Ectodermal cell (in vitro differentiated cells): ENCODE measurements at regions not wholly inside any gene's neighbourhood (a gene's known extent, or its start where the extent isn't known, plus 50 kb on each side); places are given as distances from the start of the nearest gene placed in this dataset.

ENCODE experiments used
- H3K27ac ChIP-seq: 2 replicates; pipeline ENCODE4 v1.7.0; 2013; ENCODE audit warnings: mild to moderate bottlenecking, low read depth, low read length; ENCODE audit not compliant: insufficient read depth, poor library complexity, severe bottlenecking
- H3K27me3 ChIP-seq: 2 replicates; pipeline ENCODE4 v1.7.0; 2013; ENCODE audit warnings: mild to moderate bottlenecking, low read length; ENCODE audit not compliant: insufficient read depth, control insufficient read depth, poor library complexity, severe bottlenecking
- H3K36me3 ChIP-seq: one replicate; pipeline ENCODE4 v1.7.0; 2013; ENCODE audit warnings: low read length; ENCODE audit not compliant: control insufficient read depth, insufficient read depth
- H3K4me1 ChIP-seq: one replicate; pipeline ENCODE4 v1.7.0; 2013; ENCODE audit warnings: low read length; ENCODE audit not compliant: control insufficient read depth, insufficient read depth
- H3K4me3 ChIP-seq: 2 replicates; pipeline ENCODE4 v1.7.0; 2013; ENCODE audit warnings: low read depth, low read length, control low read depth; ENCODE audit not compliant: insufficient read depth
- H3K9me3 ChIP-seq: 2 replicates; pipeline ENCODE4 v1.7.0; 2013; ENCODE audit warnings: mild to moderate bottlenecking, low read length, moderate library complexity; ENCODE audit not compliant: control insufficient read depth
- WGBS, 2 experiments: methylation state at CpG; one replicate each; pipeline ENCODE4 v1.1.7; 2013; ENCODE audit warnings: missing lambda C conversion rate in 2 of 2; 5-methylcytosine and 5-hydroxymethylcytosine counted together

GRCh38 chr7:22555476-22555875 lies 55.5 kb upstream of the STEAP1B start:
- peaks cover 10% of the 10 kb centered on the region for H3K27me3 ChIP-seq
- no peak overlapping the region for H3K4me3 ChIP-seq
- H3K9me3 ChIP-seq = no peaks in the 10 kb centered on the region
- no peak overlapping the region for H3K27ac ChIP-seq
- H3K36me3 ChIP-seq = no peaks in the 10 kb centered on the region
- no peaks in the 10 kb centered on the region for H3K4me1 ChIP-seq
- WGBS, 2 experiments = 94% methylated on average over 8 of the region's 8 CpGs

GRCh38 chr7:22554184-22554583 lies 54.2 kb upstream of the STEAP1B start:
- Histone ChIP-seq H3K27me3 (peaks cover 17% of the 10 kb centered on the region), H3K4me3 (no peak overlapping the region), H3K27ac (no peak overlapping the region), H3K9me3 (no peaks in the 10 kb centered on the region), H3K36me3 (no peaks in the 10 kb centered on the region), H3K4me1 (no peaks in the 10 kb centered on the region)
- 88 to 91% methylated on average over 5 of the region's 5 CpGs for WGBS, 2 experiments

DNA sequence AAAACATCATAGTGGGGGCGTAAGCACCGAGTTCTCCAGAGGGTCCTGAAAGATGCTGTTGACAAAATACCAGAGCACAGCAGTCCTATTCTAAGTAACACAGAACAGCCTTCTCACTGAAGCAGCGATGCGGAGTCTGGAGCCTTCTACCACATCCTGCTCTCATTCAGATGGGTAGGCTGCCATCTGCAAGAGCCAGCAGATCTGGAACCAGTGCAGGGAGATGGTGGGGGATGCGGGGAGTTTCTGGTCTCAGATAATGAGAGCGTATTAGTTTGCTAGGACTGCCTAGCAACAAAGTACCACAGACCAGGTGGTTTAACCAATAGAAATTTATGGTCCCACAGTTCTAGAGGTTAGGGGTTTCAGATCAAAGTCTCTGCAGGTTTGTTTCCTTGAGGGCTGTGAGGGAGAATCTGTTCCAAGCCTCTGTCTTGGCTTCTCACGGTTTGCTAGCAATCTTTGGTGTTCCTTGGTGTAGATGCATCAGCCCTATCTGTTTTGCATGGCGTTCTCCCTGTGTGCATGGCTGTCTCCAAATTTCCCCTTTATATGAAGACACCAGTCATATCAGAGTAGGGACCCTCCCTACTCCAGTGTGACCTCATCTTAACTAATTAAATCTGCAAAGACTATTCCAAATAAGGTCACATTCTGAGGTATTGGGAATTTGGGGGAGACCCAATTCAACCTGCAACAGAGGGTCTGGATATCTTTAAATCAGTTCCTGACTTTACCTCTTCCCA lies 52.0 kb upstream of the STEAP1B start:
- H3K27ac ChIP-seq = no peak overlapping the region
- H3K27me3 ChIP-seq = peaks cover 19% of the 10 kb centered on the region
- H3K4me1 ChIP-seq = no peaks in the 10 kb centered on the region
- H3K36me3 ChIP-seq = no peaks in the 10 kb centered on the region
- no peaks in the 10 kb centered on the region for H3K9me3 ChIP-seq
- H3K4me3 ChIP-seq = no peak overlapping the region
- 93 to 95% methylated on average over 8 of the region's 8 CpGs for WGBS, 2 experiments

GRCh38 chr7:22550514-22551030 lies 50.6 kb upstream of the STEAP1B start:
- no peaks in the 10 kb centered on the region for H3K36me3 ChIP-seq
- no peak overlapping the region for H3K27ac ChIP-seq
- 62 to 79% methylated on average over 4 to 6 of the region's 6 CpGs for WGBS, 2 experiments
- H3K27me3 ChIP-seq = peaks cover 19% of the 10 kb centered on the region
- H3K9me3 ChIP-seq = no peaks in the 10 kb centered on the region
- H3K4me1 ChIP-seq = no peaks in the 10 kb centered on the region
- peak overlapping the region; percentile 47 for H3K4me3 ChIP-seq

DNA sequence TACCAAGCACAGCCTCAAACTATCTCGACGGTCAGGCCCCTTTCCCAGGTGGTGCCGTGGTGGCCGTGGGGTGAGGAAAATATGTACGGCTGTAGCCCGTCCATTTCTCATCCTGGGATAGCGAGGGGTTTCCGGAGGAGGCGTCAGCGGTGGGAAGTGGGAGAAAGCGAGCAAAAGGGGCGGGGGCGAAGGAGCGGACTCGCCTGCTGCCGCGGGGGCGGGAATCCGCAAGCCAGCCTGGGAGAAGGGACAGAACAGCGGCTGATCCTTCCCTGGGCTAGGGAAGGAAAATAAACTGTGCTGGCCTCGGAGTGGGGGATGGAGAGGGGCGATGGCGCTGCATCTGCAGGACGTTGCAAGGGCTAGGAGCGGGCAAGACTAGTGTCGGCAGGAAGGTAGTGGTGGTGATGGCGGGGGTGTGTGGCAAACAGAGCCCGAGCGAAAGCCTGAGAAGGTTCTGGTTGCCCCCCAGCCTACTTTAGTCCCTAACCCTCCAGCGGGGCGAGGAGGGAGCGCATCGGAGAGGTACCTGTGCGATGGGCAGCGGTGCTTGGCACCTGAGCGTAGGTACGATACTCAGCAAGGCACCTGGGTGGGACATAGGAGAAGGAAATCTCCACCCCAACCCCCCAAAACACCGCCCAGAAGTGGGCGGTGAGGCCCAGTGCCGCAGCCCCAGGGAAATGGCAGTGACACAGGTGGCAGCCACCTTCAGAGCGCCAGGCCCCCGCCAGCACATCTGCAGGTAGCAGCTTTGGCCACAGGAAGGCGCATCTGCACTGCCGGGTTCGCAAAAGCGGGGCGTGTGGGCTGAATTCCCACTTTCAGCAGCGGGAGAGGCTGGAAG lies 49.9 kb upstream of the STEAP1B start:
- Histone ChIP-seq H3K4me1 (no peaks in the 10 kb centered on the region), H3K36me3 (no peaks in the 10 kb centered on the region), H3K4me3 (peak overlapping the region; percentile 47), H3K27me3 (peaks cover 19% of the 10 kb centered on the region), H3K27ac (no peak overlapping the region), H3K9me3 (no peaks in the 10 kb centered on the region)
- WGBS, 2 experiments = 2% methylated on average over 48 of the region's 48 CpGs
